Stimulated activated CD4-positive, alpha-beta T cell treated with anti-CD3 and anti-CD28 coated beads, TNF-alpha, amount 100 ng/mL, for 4 hours (primary cell): ENCODE measurements at regions not wholly inside any gene's neighbourhood (a gene's known extent, or its start where the extent isn't known, plus 50 kb on each side); places are given as distances from the start of the nearest gene placed in this dataset.

Experiments
- DNase-seq, 3 experiments: peaks; one replicate each; pipeline ENCODE4 v3.0.0-alpha.2; 2020; ENCODE audit warnings: low read depth in 3 of 3

- no peak for DNase-seq
Observed at GRCh38 chr14:38521591-38521990, 265.7 kb upstream of the CLEC14A start.

GRCh38 chr14:38517426-38517825, 261.5 kb upstream of the CLEC14A start:
- no peak for DNase-seq

GRCh38 chr14:38512236-38512635, 256.3 kb upstream of the CLEC14A start:
- no peak for DNase-seq

GRCh38 chr14:38507299-38507698, 251.4 kb upstream of the CLEC14A start:
- no peak for DNase-seq

- no peak for DNase-seq
Observed at GRCh38 chr14:38505973-38506249, 250.0 kb upstream of the CLEC14A start.

GRCh38 chr14:38505221-38505972, 249.5 kb upstream of the CLEC14A start:
- DNase-seq, result no peak

- DNase-seq, result no peak
Observed at GRCh38 chr14:38504175-38504574, 248.3 kb upstream of the CLEC14A start.

GRCh38 chr14:38502239-38502638, 246.3 kb upstream of the CLEC14A start:
- no peak for DNase-seq

- no peak for DNase-seq
Observed at GRCh38 chr14:38500125-38500524, 244.2 kb upstream of the CLEC14A start.

GRCh38 chr14:38496092-38496491, 240.2 kb upstream of the CLEC14A start:
- DNase-seq, result no peak

GRCh38 chr14:38490273-38490672, 234.4 kb upstream of the CLEC14A start:
- DNase-seq, result no peak

GRCh38 chr14:38485026-38485425, 229.1 kb upstream of the CLEC14A start:
- no peak for DNase-seq

- DNase-seq, result no peak
Observed at GRCh38 chr14:38481952-38482678, 226.2 kb upstream of the CLEC14A start.

GRCh38 chr14:38469156-38469555, 213.3 kb upstream of the CLEC14A start:
- DNase-seq, result no peak

- no peak for DNase-seq
Observed at GRCh38 chr14:38442208-38442607, 186.3 kb upstream of the CLEC14A start.

- no peak for DNase-seq
Observed at GRCh38 chr14:38432186-38432585, 176.3 kb upstream of the CLEC14A start.

- DNase-seq, result no peak
Observed at GRCh38 chr14:38431156-38431555, 175.3 kb upstream of the CLEC14A start.

- no peak for DNase-seq
Observed at GRCh38 chr14:38430522-38430921, 174.6 kb upstream of the CLEC14A start.

- DNase-seq, result no peak
Observed at GRCh38 chr14:38425324-38425976, 169.6 kb upstream of the CLEC14A start.

GRCh38 chr14:38420048-38420447, 164.2 kb upstream of the CLEC14A start:
- no peak for DNase-seq

- DNase-seq, result no peak
Observed at GRCh38 chr14:38419579-38419978, 163.7 kb upstream of the CLEC14A start.

GRCh38 chr14:38412654-38413053, 156.8 kb upstream of the CLEC14A start:
- DNase-seq, result no peak

- DNase-seq, result no peak
Observed at GRCh38 chr14:38410442-38410841, 154.5 kb upstream of the CLEC14A start.
